GM10266 (cell line): ENCODE measurements at regions not wholly inside any gene's neighbourhood (a gene's known extent, or its start where the extent isn't known, plus 50 kb on each side); places are given as distances from the start of the nearest gene placed in this dataset.
"Not testable (repeated sequence)": the region's sequence is repeated elsewhere in the genome, so short reads cannot be mapped to it uniquely, and the experiment has no call there.

ENCODE experiments used
- DNase-seq: peaks from one replicate; pipeline ENCODE4 v3.0.0; 2012; ENCODE audit errors: extremely low spot score
- TF ChIP-seq, protein P1 (sequence below): IDR thresholded peaks from 2 replicates; pipeline ENCODE4 v1.5.1; 2012; ENCODE audit warnings: mild to moderate bottlenecking, low read depth; ENCODE audit not compliant: control insufficient read depth, insufficient read depth; ENCODE audit errors: missing control alignments

DNA sequence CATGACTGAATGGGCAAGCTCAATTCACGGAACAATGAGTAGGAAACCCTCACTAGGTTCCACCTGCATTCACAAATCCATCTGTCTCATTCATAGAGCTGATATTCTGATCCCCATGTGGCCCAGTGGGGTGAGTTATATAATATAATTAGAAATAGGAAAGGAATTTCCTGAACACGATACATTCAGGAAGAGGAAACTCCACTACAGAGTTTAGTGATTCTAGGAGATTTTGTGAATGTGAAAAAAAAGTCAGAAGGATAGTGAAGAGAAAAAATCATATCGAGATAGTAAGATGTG, 471.2 kb downstream of the GASK1B start:
- TF ChIP-seq, protein P1, sequence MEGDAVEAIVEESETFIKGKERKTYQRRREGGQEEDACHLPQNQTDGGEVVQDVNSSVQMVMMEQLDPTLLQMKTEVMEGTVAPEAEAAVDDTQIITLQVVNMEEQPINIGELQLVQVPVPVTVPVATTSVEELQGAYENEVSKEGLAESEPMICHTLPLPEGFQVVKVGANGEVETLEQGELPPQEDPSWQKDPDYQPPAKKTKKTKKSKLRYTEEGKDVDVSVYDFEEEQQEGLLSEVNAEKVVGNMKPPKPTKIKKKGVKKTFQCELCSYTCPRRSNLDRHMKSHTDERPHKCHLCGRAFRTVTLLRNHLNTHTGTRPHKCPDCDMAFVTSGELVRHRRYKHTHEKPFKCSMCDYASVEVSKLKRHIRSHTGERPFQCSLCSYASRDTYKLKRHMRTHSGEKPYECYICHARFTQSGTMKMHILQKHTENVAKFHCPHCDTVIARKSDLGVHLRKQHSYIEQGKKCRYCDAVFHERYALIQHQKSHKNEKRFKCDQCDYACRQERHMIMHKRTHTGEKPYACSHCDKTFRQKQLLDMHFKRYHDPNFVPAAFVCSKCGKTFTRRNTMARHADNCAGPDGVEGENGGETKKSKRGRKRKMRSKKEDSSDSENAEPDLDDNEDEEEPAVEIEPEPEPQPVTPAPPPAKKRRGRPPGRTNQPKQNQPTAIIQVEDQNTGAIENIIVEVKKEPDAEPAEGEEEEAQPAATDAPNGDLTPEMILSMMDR = no peak
- no peak for DNase-seq

DNA sequence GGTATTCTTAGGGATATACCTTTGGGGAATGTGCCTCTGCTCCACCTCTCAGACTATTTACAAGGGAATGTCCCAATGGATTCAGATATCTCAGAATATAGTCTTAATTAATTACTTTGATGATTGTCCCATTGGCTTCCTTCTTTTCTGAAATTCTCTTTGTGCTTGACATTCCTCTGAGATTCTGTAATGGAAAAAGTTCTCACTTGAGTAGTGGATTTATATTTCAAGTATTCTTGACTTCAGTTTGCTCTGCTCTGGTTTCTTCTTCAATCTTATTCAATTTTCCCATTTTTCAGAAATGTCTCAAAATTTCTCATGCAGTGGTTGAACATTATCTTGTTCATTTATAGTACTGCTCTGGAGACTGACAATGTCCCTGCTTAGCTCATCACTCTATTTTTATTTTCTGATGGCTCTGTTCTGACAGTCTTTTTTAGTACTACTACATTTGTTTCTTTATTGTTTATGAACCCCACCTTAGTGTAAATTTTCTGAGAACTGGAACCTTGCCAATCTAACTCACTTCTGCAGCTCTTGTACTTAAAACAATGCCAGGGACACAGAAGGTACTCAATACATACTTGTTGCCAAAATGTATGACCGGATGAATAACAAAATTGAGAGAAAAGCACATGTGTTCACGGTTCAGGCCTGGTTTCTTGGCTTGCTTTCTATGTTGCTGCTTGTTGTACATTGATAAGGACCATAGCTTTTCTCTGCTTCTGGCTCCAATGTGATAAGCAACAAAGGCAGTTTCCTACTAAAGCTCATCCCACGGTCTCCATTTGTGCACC, 471.7 kb downstream of the GASK1B start:
- TF ChIP-seq, protein P1 = no peak
- DNase-seq = no peak

DNA sequence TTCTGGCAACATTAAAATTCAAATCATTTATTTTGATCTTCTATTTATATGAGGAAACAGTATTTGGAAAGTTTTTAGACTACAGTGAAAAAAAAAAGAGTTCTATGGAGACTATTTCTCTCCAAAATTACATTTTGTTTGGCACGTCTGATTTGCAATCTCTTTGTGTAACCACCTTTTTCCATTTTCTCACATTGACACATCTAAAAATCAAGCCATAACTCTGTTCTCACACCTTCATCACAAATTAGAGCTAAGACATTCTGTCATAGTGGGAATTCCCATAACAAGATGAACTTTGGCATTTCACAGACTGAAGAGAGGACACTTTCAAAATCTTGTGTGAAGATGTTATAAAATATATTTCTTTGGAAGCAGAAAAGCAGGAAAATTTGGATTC, 468.9 kb downstream of the GRIA2 start:
- no peak for DNase-seq
- TF ChIP-seq, protein P1 = no peak

DNA sequence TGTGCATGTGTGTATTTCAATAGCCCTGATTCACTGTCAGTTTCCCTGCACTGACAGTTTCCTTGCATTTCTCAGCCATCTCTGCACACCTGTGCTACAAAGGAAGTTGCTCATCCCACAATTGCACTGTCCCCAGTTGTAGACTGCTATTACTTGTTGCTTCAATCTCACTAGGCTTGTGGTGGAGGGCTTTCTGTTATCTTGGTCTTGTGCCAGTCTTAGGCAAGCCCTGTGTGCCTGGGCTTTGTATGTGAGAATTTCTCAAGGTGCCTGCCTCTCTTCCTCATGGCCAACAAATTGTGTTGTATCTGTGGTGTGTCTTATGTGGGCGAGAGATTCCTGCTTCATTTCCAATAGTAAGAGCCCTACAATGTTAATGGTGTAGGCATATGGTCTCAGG, 467.4 kb downstream of the GRIA2 start:
- TF ChIP-seq, protein P1 = no peak

DNA sequence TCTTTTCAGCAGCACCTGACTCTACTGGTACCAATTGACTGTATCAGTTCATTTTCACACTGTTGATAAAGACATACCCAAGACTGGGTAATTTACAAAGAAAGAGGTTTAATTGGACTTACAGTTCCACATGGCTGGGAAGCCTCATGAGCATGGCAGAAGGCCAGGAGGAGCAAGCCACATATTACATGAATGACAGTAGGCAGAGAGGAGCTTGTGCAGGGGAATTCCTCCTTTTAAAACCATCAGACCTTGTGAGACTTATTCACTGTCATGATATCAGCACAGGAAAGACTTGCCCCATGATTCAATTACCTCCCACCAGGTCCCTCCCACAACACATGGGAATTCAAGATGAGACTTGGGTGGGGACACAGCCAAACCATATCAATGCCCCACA, 458.8 kb downstream of the GRIA2 start:
- DNase-seq = not testable (repeated sequence)

More for the DNA sequence above, 467.4 kb downstream of the GRIA2 start:
- no peak for DNase-seq

DNA sequence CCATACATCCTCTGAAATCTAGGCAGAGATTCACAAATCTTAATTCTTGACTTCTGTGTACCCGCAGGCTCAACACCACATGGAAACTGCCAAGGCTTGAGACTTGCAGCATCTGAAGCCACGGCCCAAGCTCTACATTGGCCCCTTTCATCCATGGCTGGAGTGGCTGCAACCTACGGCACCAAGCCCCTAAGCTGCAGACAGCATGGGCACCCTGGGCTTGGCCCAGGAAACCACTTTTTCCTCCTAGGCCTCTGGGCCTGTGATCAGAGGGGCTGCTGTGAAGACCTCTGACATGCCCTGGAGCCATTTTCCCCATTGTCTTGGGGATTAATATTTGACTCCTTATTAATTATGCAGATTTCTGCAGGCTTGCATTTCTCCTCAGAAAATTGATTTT, 457.9 kb downstream of the GRIA2 start:
- no peak for DNase-seq
- TF ChIP-seq, protein P1 = no peak

DNA sequence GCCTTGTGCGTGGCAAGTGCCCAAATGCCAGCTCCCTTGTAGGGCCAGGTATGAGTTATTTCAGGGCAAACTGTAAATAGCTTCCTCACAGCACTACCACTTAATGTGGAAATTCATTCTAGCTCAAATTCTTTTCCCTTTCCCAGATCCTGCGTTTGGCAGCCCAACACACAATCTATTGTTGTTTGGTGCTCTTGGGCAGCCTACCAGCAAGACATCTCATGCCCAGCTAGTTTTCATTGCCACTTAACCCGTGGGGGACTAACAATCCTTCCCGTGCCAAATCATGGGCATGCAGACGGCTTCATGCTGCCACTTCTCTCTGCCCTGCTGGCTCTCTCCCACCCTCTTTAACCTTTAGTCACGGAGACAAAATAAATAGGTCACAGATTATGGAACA, 454.2 kb downstream of the GRIA2 start:
- no peak for DNase-seq
- TF ChIP-seq, protein P1 = no peak

DNA sequence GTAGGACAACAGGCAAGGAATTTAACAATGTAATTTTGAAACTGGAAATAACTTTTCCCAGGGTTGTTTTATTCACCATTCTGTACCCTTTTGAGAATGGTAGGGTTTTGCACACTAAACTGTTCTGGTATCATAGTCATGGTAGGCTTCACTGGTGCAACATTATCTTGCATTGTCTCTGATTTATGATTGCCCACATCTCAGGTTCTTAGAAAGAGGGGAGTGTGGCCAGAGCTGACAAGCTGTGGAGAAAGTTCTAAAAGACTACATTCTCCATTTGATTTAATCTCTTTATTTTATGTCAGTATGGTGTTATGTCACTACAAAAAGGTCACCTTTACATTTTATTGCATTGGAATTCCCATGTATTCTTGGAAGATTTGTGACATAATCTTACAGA, 447.3 kb downstream of the GRIA2 start:
- TF ChIP-seq, protein P1 = no peak
- DNase-seq = no peak
